A549 (cell line): ENCODE measurements at regions not wholly inside any gene's neighbourhood (a gene's known extent, or its start where the extent isn't known, plus 50 kb on each side); places are given as distances from the start of the nearest gene placed in this dataset.

ENCODE experiments used
- ATAC-seq, 2 experiments: fragments of 200-7000 bp in 1 of 2; fragments of >200 bp in 1 of 2; cut with Nextera tagmentation in 1 of 2; cut with Tn5 transposase in 1 of 2; 3 replicates each; pipeline versions ENCODE4 v1.8.0 to v1.9.1; 2018 to 2020; ENCODE audit warnings: mild to moderate bottlenecking in 1 of 2, moderate library complexity in 1 of 2
- CTCF ChIA-PET: fragments of 300-600 bp; sonication (Branson Sonifier 250); formaldehyde crosslinking; extraction: SDS; loops from one replicate; lab custom pipeline; 2021; ENCODE audit warnings: antibody characterized with exemption, inconsistent platforms; lab: Yijun Ruan, JAX
- POLR2A ChIA-PET: fragments of 350-600 bp; formaldehyde crosslinking; extraction: SDS; loops from one replicate; lab custom pipeline; 2021; ENCODE audit warnings: antibody characterized with exemption, inconsistent platforms; lab: Yijun Ruan, JAX
- DNase-seq, 2 experiments: peaks; one replicate each; pipeline versions ENCODE4 v3.0.0 to v3.0.0-alpha.2; 2011 to 2016; ENCODE audit warnings: low read depth in 1 of 2, low spot score in 1 of 2
- FAIRE-seq: peaks from 2 replicates; lab custom pipeline; 2011; peaks lifted over from hg19 to GRCh38; lab: Jason Lieb, UNC
- H3K27ac ChIP-seq, 2 experiments: fragments of >200 bp; sonication (Bioruptor Twin); formaldehyde crosslinking; 3 replicates each; pipeline ENCODE4 v1.5.1; 2016 to 2017
- H3K4me1 ChIP-seq: fragments of >200 bp; sonication (Bioruptor Twin); formaldehyde crosslinking; 3 replicates; pipeline ENCODE4 v1.6.1; 2016
- H3K4me2 ChIP-seq: fragments of >200 bp; sonication (Bioruptor Twin); formaldehyde crosslinking; 3 replicates; pipeline ENCODE4 v1.6.1; 2016
- H3K4me3 ChIP-seq: fragments of >200 bp; sonication (Bioruptor Twin); formaldehyde crosslinking; 3 replicates; pipeline ENCODE4 v1.5.1; 2016
- H3K9me3 ChIP-seq: fragments of >200 bp; sonication (Bioruptor Twin); formaldehyde crosslinking; 3 replicates; pipeline ENCODE4 v1.6.1; 2016
- CEBPB ChIP-seq, 2 experiments: fragments of >200 bp in 1 of 2; sonication (Bioruptor Twin) in 1 of 2; formaldehyde crosslinking in 1 of 2; IDR thresholded peaks; 2 replicates each; pipeline ENCODE4 v1.6.1; 2012 to 2016
- CHD4 ChIP-seq: fragments of 200-600 bp; sonication (generic); IDR thresholded peaks from 2 replicates; pipeline ENCODE4 v1.6.1; 2016; ENCODE audit warnings: antibody characterized with exemption, mild to moderate bottlenecking, borderline replicate concordance
- CTCF ChIP-seq: fragments of >200 bp; sonication (Bioruptor Twin); formaldehyde crosslinking; IDR thresholded peaks from 3 replicates; pipeline ENCODE4 v1.5.1; 2016
- EHF ChIP-seq: fragments of 250-450 bp; sonication (Bioruptor Pico); IDR thresholded peaks from 2 replicates; pipeline ENCODE4 v1.5.0; 2020; ENCODE audit warnings: mild to moderate bottlenecking
- EHMT2 ChIP-seq: fragments of 200-600 bp; sonication (generic); IDR thresholded peaks from 2 replicates; pipeline ENCODE4 v1.6.1; 2016; ENCODE audit warnings: antibody characterized with exemption, low read depth, mild to moderate bottlenecking, moderate library complexity
- ELK1 ChIP-seq: fragments of 150-350 bp; IDR thresholded peaks from 2 replicates; pipeline ENCODE4 v1.6.1; 2014; ENCODE audit warnings: low read depth, mild to moderate bottlenecking, low read length
- EP300 ChIP-seq, 2 experiments: fragments of >200 bp; sonication (Bioruptor Twin); formaldehyde crosslinking; IDR thresholded peaks; 2 replicates in 1 of 2; 3 replicates in 1 of 2; pipeline ENCODE4 v1.6.1; 2016 to 2017
- ESRRA ChIP-seq: fragments of 150-350 bp; IDR thresholded peaks from 2 replicates; pipeline ENCODE4 v1.6.1; 2014; ENCODE audit warnings: mild to moderate bottlenecking, low read length, borderline replicate concordance
- FOSB ChIP-seq: fragments of 250-450 bp; sonication (Bioruptor Pico); IDR thresholded peaks from 2 replicates; pipeline ENCODE4 v1.5.0; 2020; ENCODE audit warnings: mild to moderate bottlenecking, moderate library complexity
- HOXB5 ChIP-seq: fragments of 250-450 bp; sonication (Bioruptor Pico); IDR thresholded peaks from 2 replicates; pipeline ENCODE4 v1.5.0; 2020; ENCODE audit warnings: mild to moderate bottlenecking, moderate library complexity
- KDM1A ChIP-seq: fragments of 200-600 bp; sonication (generic); IDR thresholded peaks from 2 replicates; pipeline ENCODE4 v1.6.1; 2016; ENCODE audit warnings: low read depth, mild to moderate bottlenecking
- MAFK ChIP-seq: fragments of 450-650 bp; IDR thresholded peaks from 2 replicates; pipeline ENCODE4 v1.6.1; 2014; ENCODE audit not compliant: partially characterized antibody
- MAX ChIP-seq: IDR thresholded peaks from 2 replicates; pipeline ENCODE4 v1.6.1; 2012
- NPAS2 ChIP-seq: fragments of 250-450 bp; sonication (Bioruptor Pico); IDR thresholded peaks from 2 replicates; pipeline ENCODE4 v1.8.0; 2022; ENCODE audit warnings: mild to moderate bottlenecking, moderate library complexity, borderline replicate concordance
- NR3C1 ChIP-seq: fragments of >200 bp; sonication (Bioruptor Twin); formaldehyde crosslinking; IDR thresholded peaks from 3 replicates; pipeline ENCODE4 v1.6.1; 2017
- PHF8 ChIP-seq: fragments of 200-600 bp; sonication (generic); IDR thresholded peaks from 2 replicates; pipeline ENCODE4 v1.6.1; 2016; ENCODE audit warnings: low read depth, mild to moderate bottlenecking, antibody characterized with exemption, moderate library complexity, borderline replicate concordance
- POLR2A ChIP-seq: IDR thresholded peaks from 2 replicates; pipeline ENCODE4 v1.6.1; 2012; ENCODE audit warnings: mild to moderate bottlenecking, low read length
- POLR2AphosphoS2 ChIP-seq: conservative IDR thresholded peaks from 2 replicates; pipeline ENCODE4 v1.6.1; 2012; ENCODE audit warnings: low read length, improper control_type of control experiment, inconsistent platforms
- RARB ChIP-seq: fragments of 250-450 bp; sonication (Bioruptor Pico); IDR thresholded peaks from 2 replicates; pipeline ENCODE4 v1.8.0; 2021; ENCODE audit warnings: mild to moderate bottlenecking, moderate library complexity
- ZC3H11A ChIP-seq: fragments of 450-650 bp; IDR thresholded peaks from 2 replicates; pipeline ENCODE4 v1.6.1; 2014; ENCODE audit warnings: antibody characterized with exemption, mild to moderate bottlenecking
- ZNF302 ChIP-seq: fragments of 250-450 bp; sonication (Bioruptor Pico); IDR thresholded peaks from 2 replicates; pipeline ENCODE4 v1.9.0; 2021; ENCODE audit warnings: inconsistent platforms, mild to moderate bottlenecking, moderate library complexity
- ZSCAN20 ChIP-seq: fragments of 250-450 bp; sonication (Bioruptor Pico); IDR thresholded peaks from 2 replicates; pipeline ENCODE4 v1.8.0; 2022; ENCODE audit warnings: mild to moderate bottlenecking, moderate library complexity
- WGBS: methylation state at CpG from one replicate; pipeline ENCODE4 v1.1.6; 2017; ENCODE audit errors: missing lambda C conversion rate; 5-methylcytosine and 5-hydroxymethylcytosine counted together

GRCh38 chr15:25240461-25241021 is 198.3 kb downstream of the UBE3A start:
- FAIRE-seq (no peak), DNase-seq (no peak), ATAC-seq (no peak)
- WGBS, result 0% methylated on average over 3 of the region's 13 CpGs
- Histone ChIP-seq H3K4me3 (no peak overlapping the region), H3K27ac (no peak overlapping the region), H3K9me3 (no peaks in the 10 kb centered on the region), H3K4me2 (no peak overlapping the region), H3K4me1 (no peaks in the 10 kb centered on the region)
- ChIA-PET POLR2A (no interaction called here), CTCF (no interaction called here)
- TF ChIP-seq CEBPB (IDR thresholded peaks at IDR 0.05) (no peak), CHD4 (no peak), POLR2A (no peak), ZC3H11A (no peak), NPAS2 (CRISPR knock-in tag) (no peak), EHF (CRISPR knock-in tag) (no peak), CTCF (no peak), EHMT2 (no peak)

- Histone ChIP-seq H3K9me3 (no peaks in the 10 kb centered on the region), H3K4me2 (no peak overlapping the region), H3K4me3 (no peak overlapping the region), H3K27ac (no peak overlapping the region), H3K4me1 (no peaks in the 10 kb centered on the region)
- ChIA-PET POLR2A (no interaction called here), CTCF (no interaction called here)
- TF ChIP-seq ZSCAN20 (CRISPR knock-in tag), result no peak
- no peak for TF ChIP-seq MAX
- TF ChIP-seq EHF (CRISPR knock-in tag), result no peak
- TF ChIP-seq FOSB (CRISPR knock-in tag), result no peak
- ATAC-seq (no peak), DNase-seq (no peak), FAIRE-seq (no peak)
- WGBS, result 0% methylated on average over 9 of the region's 12 CpGs
These were observed 197.5 kb downstream of the UBE3A start for GRCh38 chr15:25241241-25241801.

GRCh38 chr15:25242166-25242879 is 196.5 kb downstream of the UBE3A start:
- H3K4me1 ChIP-seq, result no peaks in the 10 kb centered on the region
- no peak overlapping the region for H3K4me2 ChIP-seq
- H3K4me3 ChIP-seq, result no peak overlapping the region
- no peak overlapping the region for H3K27ac ChIP-seq
- CTCF ChIA-PET, result no interaction called here
- H3K9me3 ChIP-seq, result no peaks in the 10 kb centered on the region
- POLR2A ChIA-PET, result no interaction called here
- FAIRE-seq, result no peak
- no peak for DNase-seq
- no peak for ATAC-seq
- TF ChIP-seq EP300 (IDR thresholded peaks at IDR 0.05) (no peak), NR3C1 (no peak), POLR2AphosphoS2 (no peak), PHF8 (no peak), KDM1A (no peak), EHF (CRISPR knock-in tag) (no peak), ELK1 (no peak), NPAS2 (CRISPR knock-in tag) (no peak), MAFK (no peak), HOXB5 (CRISPR knock-in tag) (no peak), RARB (CRISPR knock-in tag) (no peak), ESRRA (no peak), ZNF302 (CRISPR knock-in tag) (no peak)
- TF ChIP-seq, all 56 proteins: peak for 0
- 0% methylated on average over 3 of the region's 10 CpGs for WGBS
